SK-N-SH treated with all-trans-retinoic acid at 6 μM for 48 hours (cell line): ENCODE measurements at regions not wholly inside any gene's neighbourhood (a gene's known extent, or its start where the extent isn't known, plus 50 kb on each side); places are given as distances from the start of the nearest gene placed in this dataset.

Experiments used
- ATAC-seq: fragments of 200-7000 bp; cut with Tn5 transposase; 3 replicates; pipeline ENCODE4 v1.9.1; 2020; ENCODE audit warnings: mild to moderate bottlenecking, moderate library complexity
- ARNTL ChIP-seq: fragments of 450-650 bp; formaldehyde crosslinking; IDR thresholded peaks from 2 replicates; pipeline ENCODE4 v1.5.0; 2020; ENCODE audit warnings: low read depth, mild to moderate bottlenecking, moderate library complexity, borderline replicate concordance
- BACH2 ChIP-seq: fragments of 250-450 bp; sonication (Bioruptor Pico); IDR thresholded peaks from 2 replicates; pipeline ENCODE4 v1.9.0; 2021; ENCODE audit warnings: mild to moderate bottlenecking, borderline replicate concordance
- CREB5 ChIP-seq: fragments of 250-450 bp; sonication (Bioruptor Pico); IDR thresholded peaks from 2 replicates; pipeline ENCODE4 v1.5.1; 2020; ENCODE audit warnings: low read depth, mild to moderate bottlenecking, moderate library complexity
- CSDC2 ChIP-seq: fragments of 250-450 bp; sonication (Bioruptor Pico); IDR thresholded peaks from 2 replicates; pipeline ENCODE4 v1.5.0; 2020; ENCODE audit warnings: mild to moderate bottlenecking, moderate library complexity
- CSRNP3 ChIP-seq: fragments of 250-450 bp; sonication (Bioruptor Pico); IDR thresholded peaks from 2 replicates; pipeline ENCODE4 v1.5.1; 2021; ENCODE audit warnings: mild to moderate bottlenecking, moderate library complexity
- ESRRG ChIP-seq: fragments of 250-450 bp; sonication (Bioruptor Pico); IDR thresholded peaks from 2 replicates; pipeline ENCODE4 v1.6.1; 2021; ENCODE audit warnings: mild to moderate bottlenecking
- GLIS3 ChIP-seq: fragments of 250-450 bp; sonication (Bioruptor Pico); IDR thresholded peaks from 2 replicates; pipeline ENCODE4 v1.5.0; 2020; ENCODE audit warnings: mild to moderate bottlenecking, moderate library complexity
- ISL1 ChIP-seq: fragments of 250-450 bp; sonication (Bioruptor Pico); IDR thresholded peaks from 2 replicates; pipeline ENCODE4 v2.1.2; 2022; ENCODE audit warnings: mild to moderate bottlenecking, moderate library complexity
- OSR1 ChIP-seq: fragments of 250-450 bp; sonication (Bioruptor Pico); IDR thresholded peaks from 2 replicates; pipeline ENCODE4 v1.8.0; 2022; ENCODE audit warnings: moderate library complexity, mild to moderate bottlenecking, inconsistent platforms
- PATZ1 ChIP-seq: fragments of 250-450 bp; sonication (Bioruptor Pico); IDR thresholded peaks from 2 replicates; pipeline ENCODE4 v1.8.0; 2020; ENCODE audit warnings: mild to moderate bottlenecking, moderate library complexity, borderline replicate concordance
- POU6F1 ChIP-seq: fragments of 250-450 bp; sonication (Bioruptor Pico); IDR thresholded peaks from 2 replicates; pipeline ENCODE4 v1.8.0; 2021; ENCODE audit warnings: low read depth, mild to moderate bottlenecking, moderate library complexity, borderline replicate concordance
- PPARA ChIP-seq: fragments of 250-450 bp; sonication (Bioruptor Pico); IDR thresholded peaks from 2 replicates; pipeline ENCODE4 v1.5.0; 2020; ENCODE audit warnings: mild to moderate bottlenecking, borderline replicate concordance
- RARB ChIP-seq: fragments of 250-450 bp; sonication (Bioruptor Pico); IDR thresholded peaks from 2 replicates; pipeline ENCODE4 v1.8.0; 2021; ENCODE audit warnings: mild to moderate bottlenecking, moderate library complexity
- TCF4 ChIP-seq: fragments of 250-450 bp; sonication (Bioruptor Pico); IDR thresholded peaks from 2 replicates; pipeline ENCODE4 v1.8.0; 2021; ENCODE audit warnings: mild to moderate bottlenecking, moderate library complexity, borderline replicate concordance
- TOX ChIP-seq: fragments of 250-450 bp; sonication (Bioruptor Pico); IDR thresholded peaks from 2 replicates; pipeline ENCODE4 v1.8.0; 2021; ENCODE audit warnings: mild to moderate bottlenecking, moderate library complexity, borderline replicate concordance
- TSHZ2 ChIP-seq: fragments of 250-450 bp; sonication (Bioruptor Pico); IDR thresholded peaks from 2 replicates; pipeline ENCODE4 v1.5.0; 2020; ENCODE audit warnings: mild to moderate bottlenecking, moderate library complexity
- ZC3H10 ChIP-seq: fragments of 250-450 bp; sonication (Bioruptor Pico); IDR thresholded peaks from 2 replicates; pipeline ENCODE4 v1.5.1; 2021; ENCODE audit warnings: mild to moderate bottlenecking, moderate library complexity
- ZFP3 ChIP-seq: fragments of 250-450 bp; sonication (Bioruptor Pico); IDR thresholded peaks from 2 replicates; pipeline ENCODE4 v1.5.0; 2020; ENCODE audit warnings: mild to moderate bottlenecking, moderate library complexity
- ZFP30 ChIP-seq: fragments of 450-650 bp; formaldehyde crosslinking; IDR thresholded peaks from 2 replicates; pipeline ENCODE4 v1.5.0; 2022; ENCODE audit warnings: mild to moderate bottlenecking, moderate library complexity
- ZNF565 ChIP-seq: fragments of 450-650 bp; formaldehyde crosslinking; conservative IDR thresholded peaks from 2 replicates; pipeline ENCODE4 v1.5.0; 2020; ENCODE audit warnings: low read depth, mild to moderate bottlenecking, moderate library complexity
- ZNF8 ChIP-seq: fragments of 450-650 bp; formaldehyde crosslinking; IDR thresholded peaks from 2 replicates; pipeline ENCODE4 v1.5.0; 2020; ENCODE audit warnings: mild to moderate bottlenecking, moderate library complexity

GRCh38 chr1:81304187-81304586, 496.5 kb upstream of the ADGRL2 start:
- TF ChIP-seq ZNF8 (CRISPR knock-in tag) (no peak), ZFP30 (CRISPR knock-in tag) (no peak), BACH2 (no peak), TSHZ2 (CRISPR knock-in tag) (0 out of 2 replicates have a peak, but pooled peaks have one; percentile 18), CSRNP3 (CRISPR knock-in tag) (no peak), GLIS3 (no peak), CREB5 (CRISPR knock-in tag) (peak; percentile 65; the same call in 1 of the 2 replicates), PPARA (CRISPR knock-in tag) (no peak), TCF4 (CRISPR knock-in tag) (peak; percentile 31; the same call in 1 of the 2 replicates), ZNF565 (no peak), OSR1 (no peak), ESRRG (CRISPR knock-in tag) (no peak), CSDC2 (no peak), ZFP3 (no peak), RARB (CRISPR knock-in tag) (no peak), ARNTL (CRISPR knock-in tag) (no peak), ZC3H10 (CRISPR knock-in tag) (0 out of 2 replicates have a peak, but pooled peaks have one; percentile 57), TOX (CRISPR knock-in tag) (no peak), ISL1 (CRISPR knock-in tag) (peak; percentile 83)
- ATAC-seq, result peak; percentile 58

- TF ChIP-seq CREB5 (CRISPR knock-in tag) (no peak), TOX (CRISPR knock-in tag) (no peak), POU6F1 (CRISPR knock-in tag) (no peak), ZNF8 (CRISPR knock-in tag) (no peak), ARNTL (CRISPR knock-in tag) (no peak), CSRNP3 (CRISPR knock-in tag) (no peak), ZNF565 (no peak)
- no peak for ATAC-seq
These were observed 500.8 kb upstream of the ADGRL2 start for GRCh38 chr1:81299892-81300291.

- no peak for ATAC-seq
- TF ChIP-seq TSHZ2 (CRISPR knock-in tag), result no peak
- TF ChIP-seq ZNF8 (CRISPR knock-in tag), result no peak
- no peak for TF ChIP-seq ISL1 (CRISPR knock-in tag)
- TF ChIP-seq PATZ1 (CRISPR knock-in tag), result no peak
- no peak for TF ChIP-seq ZFP30 (CRISPR knock-in tag)
- no peak for TF ChIP-seq RARB (CRISPR knock-in tag)
- TF ChIP-seq OSR1, result no peak
- no peak for TF ChIP-seq CREB5 (CRISPR knock-in tag)
- TF ChIP-seq ZC3H10 (CRISPR knock-in tag), result no peak
These were observed 502.5 kb upstream of the ADGRL2 start for GRCh38 chr1:81298266-81298665.
